Mesendoderm (in vitro differentiated cells): ENCODE measurements at regions not wholly inside any gene's neighbourhood (a gene's known extent, or its start where the extent isn't known, plus 50 kb on each side); places are given as distances from the start of the nearest gene placed in this dataset.
A peak's percentile ranks its signal among the peaks of the same experiment; 100 is the strongest.

Experiments used
- DNase-seq: peaks from one replicate; pipeline ENCODE4 v3.0.0; 2013
- H2AK5ac ChIP-seq: 2 replicates; pipeline ENCODE4 v1.6.1; 2013; ENCODE audit warnings: low read length, inconsistent platforms
- H2BK120ac ChIP-seq: 2 replicates; pipeline ENCODE4 v1.6.1; 2013; ENCODE audit warnings: low read depth, mild to moderate bottlenecking, low read length, moderate library complexity, mixed read lengths
- H2BK15ac ChIP-seq: replicated peaks from 2 replicates; pipeline ENCODE4 v1.6.1; 2013; ENCODE audit warnings: low read depth, mild to moderate bottlenecking, moderate library complexity
- H2BK5ac ChIP-seq: 2 replicates; pipeline ENCODE4 v1.6.1; 2013; ENCODE audit warnings: low read length, inconsistent platforms
- H3K18ac ChIP-seq: 2 replicates; pipeline ENCODE4 v1.6.1; 2013; ENCODE audit warnings: mild to moderate bottlenecking, low read length, mixed read lengths
- H3K23ac ChIP-seq: one replicate; pipeline ENCODE4 v1.6.1; 2013; ENCODE audit warnings: low read length
- H3K27ac ChIP-seq: 2 replicates; pipeline ENCODE4 v1.5.1; 2013; ENCODE audit warnings: low read depth, mild to moderate bottlenecking, inconsistent platforms, low read length, moderate library complexity
- H3K27me3 ChIP-seq: 2 replicates; pipeline ENCODE4 v1.6.1; 2013; ENCODE audit warnings: low read length, control low read depth, mild to moderate bottlenecking, inconsistent platforms; ENCODE audit not compliant: insufficient read depth, poor library complexity
- H3K36me3 ChIP-seq: 2 replicates; pipeline ENCODE4 v1.6.1; 2013; ENCODE audit warnings: low read length, inconsistent platforms; ENCODE audit not compliant: control insufficient read depth, insufficient read depth
- H3K4ac ChIP-seq: one replicate; pipeline ENCODE4 v1.6.1; 2013; ENCODE audit warnings: low read depth, mild to moderate bottlenecking, low read length, moderate library complexity
- H3K4me1 ChIP-seq: 2 replicates; pipeline ENCODE4 v1.6.1; 2013; ENCODE audit warnings: low read depth, low read length, inconsistent platforms; ENCODE audit not compliant: control insufficient read depth
- H3K4me2 ChIP-seq: 2 replicates; pipeline ENCODE4 v1.6.1; 2013; ENCODE audit warnings: low read length
- H3K4me3 ChIP-seq: 2 replicates; pipeline ENCODE4 v1.5.1; 2013; ENCODE audit warnings: mild to moderate bottlenecking, low read length
- H3K56ac ChIP-seq: one replicate; pipeline ENCODE4 v1.6.1; 2013; ENCODE audit warnings: low read length
- H3K79me1 ChIP-seq: 2 replicates; pipeline ENCODE4 v1.6.1; 2013; ENCODE audit warnings: low read length, inconsistent platforms
- H3K79me2 ChIP-seq: 2 replicates; pipeline ENCODE4 v1.6.1; 2013; ENCODE audit warnings: mild to moderate bottlenecking, low read length; ENCODE audit not compliant: control insufficient read depth, insufficient read depth
- H3K9ac ChIP-seq: 2 replicates; pipeline ENCODE4 v1.6.1; 2013; ENCODE audit warnings: low read length, inconsistent platforms
- H4K5ac ChIP-seq: one replicate; pipeline ENCODE4 v1.6.1; 2013; ENCODE audit warnings: low read length
- H4K8ac ChIP-seq: one replicate; pipeline ENCODE4 v1.6.1; 2013; ENCODE audit warnings: low read depth, mild to moderate bottlenecking, control low read depth, low read length, moderate library complexity
- WGBS: extraction: QIAGEN DNeasy Blood & Tissue Kit; methylation state at CpG from one replicate; pipeline ENCODE4 v1.1.7; 2013; ENCODE audit warnings: low lambda C conversion rate, missing lambda C conversion rate; ENCODE audit not compliant: insufficient coverage; ENCODE audit errors: extremely low coverage; 5-methylcytosine and 5-hydroxymethylcytosine counted together

DNA sequence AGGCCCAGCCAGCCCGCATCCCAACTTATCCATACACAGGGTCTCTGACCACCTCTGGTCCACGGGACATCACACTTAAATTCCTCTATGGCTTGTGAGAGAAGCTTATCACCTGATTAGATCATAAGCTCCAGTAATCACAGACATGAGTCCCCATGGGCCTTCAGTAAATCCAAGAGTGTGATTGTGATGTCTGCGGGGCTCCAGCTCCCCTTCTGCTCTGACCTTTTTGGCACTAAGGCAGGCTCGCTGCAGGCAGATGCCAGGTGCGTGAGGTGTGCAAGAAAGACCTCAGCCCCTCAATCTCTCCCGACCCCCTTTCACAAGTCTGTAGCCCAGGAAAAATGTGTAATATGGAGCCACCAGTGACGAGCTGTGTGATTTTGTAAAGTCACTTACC, 127.6 kb upstream of the DUSP22 start:
- H3K79me1 ChIP-seq, result no peaks in the 10 kb centered on the region
- no peak overlapping the region for H2BK120ac ChIP-seq
- no peaks in the 10 kb centered on the region for H3K27me3 ChIP-seq
- no peak overlapping the region for H2BK5ac ChIP-seq
- no peak overlapping the region for H4K8ac ChIP-seq
- no peak overlapping the region for H3K4me2 ChIP-seq
- no peak overlapping the region for H3K4me3 ChIP-seq
- H3K4ac ChIP-seq, result no peak overlapping the region
- no peak overlapping the region for H2BK15ac ChIP-seq
- H3K9ac ChIP-seq, result no peak overlapping the region
- H3K4me1 ChIP-seq, result no peaks in the 10 kb centered on the region
- no peak overlapping the region for H4K5ac ChIP-seq
- no peak overlapping the region for H3K27ac ChIP-seq
- no peaks in the 10 kb centered on the region for H3K36me3 ChIP-seq
- no peak overlapping the region for H2AK5ac ChIP-seq
- WGBS, result no CpG with 5 or more reads among the region's 7 CpGs
- no peak overlapping the region for H3K23ac ChIP-seq
- no peak for DNase-seq
- no peak overlapping the region for H3K56ac ChIP-seq
- no peak overlapping the region for H3K18ac ChIP-seq
- H3K79me2 ChIP-seq, result no peaks in the 10 kb centered on the region

DNA sequence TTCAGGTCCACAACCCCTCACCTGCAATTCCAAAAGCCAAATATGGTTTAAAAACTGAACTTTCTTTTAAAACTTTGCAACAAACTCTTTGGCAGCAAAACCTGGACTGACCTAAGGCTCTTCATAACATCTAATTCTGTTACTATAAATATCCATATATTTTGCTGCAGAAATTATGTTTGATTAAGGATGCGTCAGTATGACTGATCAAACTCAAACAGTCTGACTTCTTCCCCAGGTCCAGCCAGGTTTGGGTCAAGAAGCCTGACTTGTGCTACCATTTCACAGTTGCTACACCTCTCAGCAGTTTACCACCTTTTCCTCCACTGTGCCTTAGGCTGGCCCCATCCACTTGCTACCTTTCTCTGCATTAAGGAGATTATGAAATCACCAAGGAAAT, 127.0 kb upstream of the DUSP22 start:
- H3K4me2 ChIP-seq, result no peak overlapping the region
- WGBS, result no CpG with 5 or more reads among the region's 1 CpG
- H4K5ac ChIP-seq, result no peak overlapping the region
- H2BK120ac ChIP-seq, result no peak overlapping the region
- H3K18ac ChIP-seq, result no peak overlapping the region
- no peaks in the 10 kb centered on the region for H3K27me3 ChIP-seq
- H4K8ac ChIP-seq, result no peak overlapping the region
- no peak overlapping the region for H2BK15ac ChIP-seq
- H3K36me3 ChIP-seq, result no peaks in the 10 kb centered on the region
- DNase-seq, result no peak
- H2BK5ac ChIP-seq, result no peak overlapping the region
- no peak overlapping the region for H2AK5ac ChIP-seq
- H3K9ac ChIP-seq, result no peak overlapping the region
- no peak overlapping the region for H3K27ac ChIP-seq
- H3K56ac ChIP-seq, result no peak overlapping the region
- H3K79me2 ChIP-seq, result no peaks in the 10 kb centered on the region
- no peaks in the 10 kb centered on the region for H3K4me1 ChIP-seq
- H3K79me1 ChIP-seq, result no peaks in the 10 kb centered on the region
- no peak overlapping the region for H3K4ac ChIP-seq
- H3K4me3 ChIP-seq, result no peak overlapping the region
- H3K23ac ChIP-seq, result no peak overlapping the region

DNA sequence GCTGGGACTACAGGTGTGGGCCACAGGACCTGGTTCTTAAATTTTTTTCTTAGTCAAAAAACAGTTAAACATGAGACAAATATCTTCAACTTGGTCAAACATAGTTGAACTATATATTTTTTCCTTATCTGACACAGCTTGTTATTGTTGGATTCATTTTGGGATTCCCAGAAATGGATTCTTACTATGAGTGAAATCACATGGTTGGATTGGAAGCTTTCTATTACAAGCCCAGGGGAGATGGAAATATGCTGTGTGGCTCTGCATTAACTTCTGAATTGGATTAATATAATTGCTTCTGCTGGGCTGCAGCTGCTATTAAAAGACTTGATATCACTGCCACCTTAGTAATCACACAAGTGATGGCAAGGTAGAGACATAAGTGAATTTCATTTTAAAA, 126.4 kb upstream of the DUSP22 start:
- Histone ChIP-seq H3K4me3 (no peak overlapping the region), H3K4me1 (no peaks in the 10 kb centered on the region), H3K36me3 (no peaks in the 10 kb centered on the region), H3K56ac (no peak overlapping the region), H3K79me1 (no peaks in the 10 kb centered on the region), H2BK5ac (no peak overlapping the region), H2AK5ac (no peak overlapping the region), H4K5ac (no peak overlapping the region), H3K18ac (no peak overlapping the region), H3K79me2 (no peaks in the 10 kb centered on the region), H3K27me3 (no peaks in the 10 kb centered on the region), H4K8ac (no peak overlapping the region), H3K4ac (no peak overlapping the region), H3K9ac (no peak overlapping the region), H3K27ac (no peak overlapping the region), H3K4me2 (no peak overlapping the region), H2BK15ac (no peak overlapping the region), H2BK120ac (no peak overlapping the region), H3K23ac (no peak overlapping the region)
- no peak for DNase-seq

DNA sequence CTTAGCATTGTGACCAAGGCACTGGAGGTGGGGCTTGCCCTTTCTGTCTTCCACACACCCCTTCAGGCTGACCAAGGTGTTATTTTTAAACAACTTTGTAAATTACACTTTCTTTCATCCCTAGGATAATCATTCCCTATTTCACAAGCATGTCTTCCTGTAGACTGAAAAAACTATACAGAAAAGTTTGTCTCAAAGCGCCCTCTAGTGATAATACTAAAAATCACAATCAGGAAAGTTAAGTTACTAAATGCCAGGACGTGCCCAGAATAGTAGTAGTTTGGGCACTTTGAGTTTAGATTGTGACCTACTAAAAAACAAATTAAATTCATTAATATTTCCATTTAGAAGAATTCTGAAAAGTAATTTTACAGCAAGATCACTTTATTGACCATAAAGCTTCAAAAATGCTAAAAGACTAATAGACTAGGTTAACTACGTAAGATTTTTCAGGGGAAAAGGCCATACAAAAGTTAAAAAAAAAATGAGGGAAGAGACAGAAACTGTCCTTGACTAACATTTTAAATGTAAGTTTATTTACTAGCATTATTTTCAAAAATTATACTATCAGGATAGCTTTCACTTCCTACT, 123.3 kb upstream of the DUSP22 start:
- Histone ChIP-seq H3K79me2 (no peaks in the 10 kb centered on the region), H3K27ac (no peak overlapping the region), H3K56ac (no peak overlapping the region), H3K4me1 (no peaks in the 10 kb centered on the region), H3K9ac (no peak overlapping the region), H3K79me1 (no peaks in the 10 kb centered on the region), H3K18ac (no peak overlapping the region), H4K5ac (no peak overlapping the region), H3K4me2 (no peak overlapping the region), H3K4ac (no peak overlapping the region), H2AK5ac (no peak overlapping the region), H2BK120ac (no peak overlapping the region), H3K27me3 (no peaks in the 10 kb centered on the region), H3K36me3 (no peaks in the 10 kb centered on the region), H4K8ac (no peak overlapping the region), H2BK15ac (no peak overlapping the region), H2BK5ac (no peak overlapping the region), H3K23ac (no peak overlapping the region), H3K4me3 (no peak overlapping the region)
- DNase-seq, result peak; percentile 59
- no CpG with 5 or more reads among the region's 3 CpGs for WGBS

DNA sequence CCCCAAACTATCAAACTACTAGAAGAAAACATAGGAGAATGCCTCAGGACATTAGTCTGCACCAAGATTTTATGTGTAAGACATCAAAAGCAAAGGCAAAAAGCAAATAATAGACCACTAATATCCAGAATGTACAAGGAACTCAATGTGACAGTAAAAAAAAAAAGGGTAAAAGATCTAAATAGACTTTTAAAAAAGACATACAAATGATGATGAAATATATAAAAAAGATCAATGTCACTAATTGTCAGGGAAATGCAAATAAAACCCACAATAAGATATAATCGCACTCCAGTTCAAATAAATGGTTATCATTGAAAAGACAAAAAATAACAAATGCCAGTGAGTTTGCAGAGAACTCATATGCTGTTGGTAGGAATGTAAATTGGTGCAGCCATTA, 118.3 kb upstream of the DUSP22 start:
- WGBS, result no CpG with 5 or more reads among the region's 1 CpG

DNA sequence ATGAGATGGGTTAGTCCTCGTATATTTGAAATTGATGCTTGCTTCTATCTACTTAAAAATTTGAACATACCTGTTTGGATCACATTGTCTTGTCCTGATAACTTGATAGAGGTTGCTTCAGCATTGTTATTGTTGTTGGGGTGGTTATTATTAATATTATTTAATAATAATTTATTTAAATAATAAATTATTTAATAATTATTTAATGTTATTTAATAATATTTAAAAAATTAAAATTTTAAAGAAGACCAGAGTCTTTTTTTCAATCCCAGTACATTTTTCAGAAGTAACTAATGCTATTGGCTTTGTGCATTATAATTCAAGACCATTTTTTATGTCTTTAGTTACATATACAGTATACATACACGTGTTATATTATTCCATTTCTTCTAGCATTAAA, 116.6 kb upstream of the DUSP22 start:
- Histone ChIP-seq H2BK15ac (no peak overlapping the region), H3K4me3 (no peak overlapping the region), H3K4me1 (no peaks in the 10 kb centered on the region), H3K4me2 (no peak overlapping the region), H3K79me2 (no peaks in the 10 kb centered on the region), H2AK5ac (no peak overlapping the region), H3K23ac (no peak overlapping the region), H3K9ac (no peak overlapping the region), H3K27ac (no peak overlapping the region), H2BK5ac (no peak overlapping the region), H3K4ac (no peak overlapping the region), H3K18ac (no peak overlapping the region), H3K56ac (no peak overlapping the region), H2BK120ac (no peak overlapping the region), H3K79me1 (no peaks in the 10 kb centered on the region), H4K8ac (no peak overlapping the region), H3K27me3 (no peaks in the 10 kb centered on the region), H4K5ac (no peak overlapping the region), H3K36me3 (no peaks in the 10 kb centered on the region)
- no CpG with 5 or more reads among the region's 2 CpGs for WGBS
- DNase-seq, result no peak

More for the DNA sequence above, 118.3 kb upstream of the DUSP22 start:
- no peak overlapping the region for H3K56ac ChIP-seq
- no peak overlapping the region for H2AK5ac ChIP-seq
- H3K18ac ChIP-seq, result no peak overlapping the region
- no peak overlapping the region for H3K4ac ChIP-seq
- no peak overlapping the region for H3K4me3 ChIP-seq
- H3K23ac ChIP-seq, result no peak overlapping the region
- H3K36me3 ChIP-seq, result no peaks in the 10 kb centered on the region
- no peaks in the 10 kb centered on the region for H3K79me2 ChIP-seq
- no peak overlapping the region for H2BK5ac ChIP-seq
- no peaks in the 10 kb centered on the region for H3K79me1 ChIP-seq
- H2BK120ac ChIP-seq, result no peak overlapping the region
- H3K9ac ChIP-seq, result no peak overlapping the region
- H3K4me2 ChIP-seq, result no peak overlapping the region
- H4K5ac ChIP-seq, result no peak overlapping the region
- no peak overlapping the region for H3K27ac ChIP-seq
- H3K27me3 ChIP-seq, result no peaks in the 10 kb centered on the region
- no peak overlapping the region for H4K8ac ChIP-seq
- H2BK15ac ChIP-seq, result no peak overlapping the region
- no peaks in the 10 kb centered on the region for H3K4me1 ChIP-seq
- no peak for DNase-seq
